Naive thymus-derived CD4-positive, alpha-beta T cell (primary cell): ENCODE measurements at regions not wholly inside any gene's neighbourhood (a gene's known extent, or its start where the extent isn't known, plus 50 kb on each side); places are given as distances from the start of the nearest gene placed in this dataset.

ENCODE experiments used
- ATAC-seq: fragments of 150-1000 bp; cut with Tn5 transposase; 2 replicates; pipeline ENCODE4 v1.10.0; 2021; ENCODE audit warnings: mild to moderate bottlenecking, moderate library complexity
- CTCF ChIA-PET: fragments of 350-600 bp; sonication (Branson Sonifier 250); formaldehyde crosslinking; loops from one replicate; lab custom pipeline; 2021; ENCODE audit warnings: antibody characterized with exemption; lab: Charles Lee
- POLR2A ChIA-PET: fragments of 350-600 bp; sonication (Branson Sonifier 250); formaldehyde crosslinking; loops from one replicate; lab custom pipeline; 2021; ENCODE audit warnings: antibody characterized with exemption, inconsistent platforms; lab: Charles Lee
- DNase-seq, 9 donors: peaks; one replicate each; pipeline versions ENCODE4 v3.0.0 to v3.0.0-alpha.2; 2020 to 2022; ENCODE audit warnings: mixed read lengths in 1 of 9
- H3K27ac ChIP-seq: one replicate; pipeline ENCODE4 v1.7.0; 2013; ENCODE audit warnings: mild to moderate bottlenecking, low read depth, low read length, moderate library complexity
- H3K27me3 ChIP-seq, 2 donors: one replicate each; pipeline ENCODE4 v1.7.0; 2013; ENCODE audit warnings: low read length in 2 of 2, mild to moderate bottlenecking in 2 of 2, moderate library complexity in 2 of 2; ENCODE audit not compliant: control insufficient read depth in 2 of 2, insufficient read depth in 2 of 2
- H3K36me3 ChIP-seq, 3 experiments: 1 replicate in 2 of 3; 2 replicates in 1 of 3; pipeline ENCODE4 v1.7.0; 2013; ENCODE audit warnings: low read length in 3 of 3, mild to moderate bottlenecking in 3 of 3, moderate library complexity in 1 of 3; ENCODE audit not compliant: insufficient read depth in 3 of 3, control insufficient read depth in 2 of 3
- H3K4me1 ChIP-seq, 2 donors: one replicate each; pipeline ENCODE4 v1.7.0; 2013; ENCODE audit warnings: low read length in 2 of 2, mild to moderate bottlenecking in 2 of 2, moderate library complexity in 1 of 2; ENCODE audit not compliant: control insufficient read depth in 2 of 2, insufficient read depth in 2 of 2
- H3K4me3 ChIP-seq: 2 replicates; pipeline ENCODE4 v1.7.0; 2013; ENCODE audit warnings: mild to moderate bottlenecking, low read length
- H3K9me3 ChIP-seq, 3 experiments: 1 replicate in 2 of 3; 2 replicates in 1 of 3; pipeline ENCODE4 v1.7.0; 2013; ENCODE audit warnings: low read length in 3 of 3; ENCODE audit not compliant: control insufficient read depth in 2 of 3
- H3K27ac Mint-ChIP-seq, 9 donors: one replicate each; pipeline ENCODE4 v1.8.0; 2020 to 2022; ENCODE audit warnings: mixed read lengths in 9 of 9, mild to moderate bottlenecking in 8 of 9, moderate library complexity in 5 of 9, inconsistent platforms in 2 of 9
- H3K27me3 Mint-ChIP-seq, 5 donors: one replicate each; pipeline ENCODE4 v1.8.0; 2021 to 2022; ENCODE audit warnings: mixed read lengths in 5 of 5, mild to moderate bottlenecking in 1 of 5
- H3K36me3 Mint-ChIP-seq, 5 donors: one replicate each; pipeline ENCODE4 v1.8.0; 2020 to 2022; ENCODE audit warnings: mixed read lengths in 5 of 5, mild to moderate bottlenecking in 3 of 5, inconsistent platforms in 1 of 5
- H3K4me1 Mint-ChIP-seq, 7 donors: one replicate each; pipeline ENCODE4 v1.8.0; 2020 to 2022; ENCODE audit warnings: mixed read lengths in 7 of 7, mild to moderate bottlenecking in 3 of 7, inconsistent platforms in 1 of 7
- H3K4me3 Mint-ChIP-seq, 10 donors: one replicate each; pipeline ENCODE4 v1.8.0; 2020 to 2022; ENCODE audit warnings: mild to moderate bottlenecking in 10 of 10, mixed read lengths in 10 of 10, moderate library complexity in 6 of 10, inconsistent platforms in 2 of 10
- H3K9me3 Mint-ChIP-seq, 11 donors: one replicate each; pipeline ENCODE4 v1.8.0; 2020 to 2022; ENCODE audit warnings: mixed read lengths in 11 of 11, mild to moderate bottlenecking in 4 of 11, inconsistent platforms in 1 of 11, moderate library complexity in 1 of 11
- intact Hi-C, 2 donors: fragments of 100-400 bp; cut with micrococcal nuclease; formaldehyde crosslinking; loops; one replicate each; pipeline ENCODE4 v1.15.1; 2023

GRCh38 chr13:63472711-63473110 lies 2057.1 kb upstream of the PCDH20 start:
- H3K4me1 Mint-ChIP-seq, result no peaks in the 10 kb centered on the region
- no peaks in the 10 kb centered on the region for H3K36me3 Mint-ChIP-seq
- CTCF ChIA-PET, result no interaction called here
- POLR2A ChIA-PET, result no interaction called here
- H3K36me3 ChIP-seq, result no peaks in the 10 kb centered on the region
- DNase-seq (no peak), ATAC-seq (no peak)
- intact Hi-C loops, result no loop called here
- no peak overlapping the region for H3K4me3 ChIP-seq
- no peaks in the 10 kb centered on the region for H3K9me3 ChIP-seq
- no peak overlapping the region for H3K27ac ChIP-seq
- no peaks in the 10 kb centered on the region for H3K4me1 ChIP-seq
- no peaks in the 10 kb centered on the region for H3K27me3 Mint-ChIP-seq
- peaks cover 2 to 17% (median 7%) of the 10 kb centered on the region in 11 donors for H3K9me3 Mint-ChIP-seq
- H3K27ac Mint-ChIP-seq, result no peak overlapping the region
- no peaks in the 10 kb centered on the region for H3K27me3 ChIP-seq
- no peak overlapping the region for H3K4me3 Mint-ChIP-seq

- POLR2A ChIA-PET, result no interaction called here
Measured at GRCh38 chr13:63463782-63464610, 2048.3 kb upstream of the PCDH20 start.

GRCh38 chr13:63460462-63461090 lies 2044.9 kb upstream of the PCDH20 start:
- ATAC-seq (no peak), DNase-seq (no peak)
- H3K36me3 ChIP-seq, result no peaks in the 10 kb centered on the region
- no peak overlapping the region for H3K27ac ChIP-seq
- CTCF ChIA-PET, result no interaction called here
- intact Hi-C loops, result no loop called here
- no peaks in the 10 kb centered on the region for H3K4me1 ChIP-seq
- no peak overlapping the region for H3K4me3 ChIP-seq
- H3K9me3 ChIP-seq, result peaks cover 0 to 14% (median 0%) of the 10 kb centered on the region in 3 experiments
- H3K27me3 Mint-ChIP-seq, result no peaks in the 10 kb centered on the region
- peaks cover 0 to 23% (median 4%) of the 10 kb centered on the region in 11 donors for H3K9me3 Mint-ChIP-seq
- H3K27me3 ChIP-seq, result no peaks in the 10 kb centered on the region
- POLR2A ChIA-PET, result no interaction called here
- no peaks in the 10 kb centered on the region for H3K36me3 Mint-ChIP-seq
- no peaks in the 10 kb centered on the region for H3K4me1 Mint-ChIP-seq
- H3K27ac Mint-ChIP-seq, result no peak overlapping the region
- H3K4me3 Mint-ChIP-seq, result no peak overlapping the region

More at GRCh38 chr13:63463782-63464610, 2048.3 kb upstream of the PCDH20 start:
- H3K27ac ChIP-seq, result no peak overlapping the region
- H3K36me3 Mint-ChIP-seq, result no peaks in the 10 kb centered on the region
- peaks cover 0 to 32% (median 8%) of the 10 kb centered on the region in 11 donors for H3K9me3 Mint-ChIP-seq
- H3K27me3 ChIP-seq, result no peaks in the 10 kb centered on the region
- no peaks in the 10 kb centered on the region for H3K27me3 Mint-ChIP-seq
- peaks cover 0 to 14% (median 0%) of the 10 kb centered on the region in 3 experiments for H3K9me3 ChIP-seq
- no peaks in the 10 kb centered on the region for H3K4me1 Mint-ChIP-seq
- no peak overlapping the region for H3K4me3 Mint-ChIP-seq
- H3K27ac Mint-ChIP-seq, result no peak overlapping the region
- H3K36me3 ChIP-seq, result no peaks in the 10 kb centered on the region
- H3K4me3 ChIP-seq, result no peak overlapping the region
- ATAC-seq, result no peak
- H3K4me1 ChIP-seq, result no peaks in the 10 kb centered on the region
- DNase-seq, result no peak
- intact Hi-C loops, result no loop called here
- CTCF ChIA-PET, result no interaction called here

GRCh38 chr13:63457186-63457585 lies 2041.5 kb upstream of the PCDH20 start:
- H3K4me1 Mint-ChIP-seq, result no peaks in the 10 kb centered on the region
- H3K36me3 ChIP-seq, result no peaks in the 10 kb centered on the region
- intact Hi-C loops, result no loop called here
- CTCF ChIA-PET, result no interaction called here
- H3K27ac ChIP-seq, result no peak overlapping the region
- no peaks in the 10 kb centered on the region for H3K36me3 Mint-ChIP-seq
- no peaks in the 10 kb centered on the region for H3K27me3 Mint-ChIP-seq
- no peak for DNase-seq
- no peak overlapping the region for H3K27ac Mint-ChIP-seq
- H3K4me3 Mint-ChIP-seq, result no peak overlapping the region
- no peak for ATAC-seq
- no peaks in the 10 kb centered on the region for H3K4me1 ChIP-seq
- POLR2A ChIA-PET, result no interaction called here
- no peak overlapping the region for H3K4me3 ChIP-seq
- H3K27me3 ChIP-seq, result no peaks in the 10 kb centered on the region
- H3K9me3 Mint-ChIP-seq, result peaks cover 0 to 13% (median 0%) of the 10 kb centered on the region in 11 donors
- H3K9me3 ChIP-seq, result no peaks in the 10 kb centered on the region

GRCh38 chr13:63455938-63456337 lies 2040.3 kb upstream of the PCDH20 start:
- H3K4me3 Mint-ChIP-seq, result no peak overlapping the region
- Histone ChIP-seq H3K9me3 (no peaks in the 10 kb centered on the region), H3K4me3 (no peak overlapping the region), H3K4me1 (no peaks in the 10 kb centered on the region), H3K27me3 (no peaks in the 10 kb centered on the region), H3K36me3 (no peaks in the 10 kb centered on the region), H3K27ac (no peak overlapping the region)
- no peaks in the 10 kb centered on the region for H3K27me3 Mint-ChIP-seq
- POLR2A ChIA-PET, result no interaction called here
- H3K36me3 Mint-ChIP-seq, result no peaks in the 10 kb centered on the region
- no peak for ATAC-seq
- peaks cover 0 to 18% (median 0%) of the 10 kb centered on the region in 11 donors for H3K9me3 Mint-ChIP-seq
- intact Hi-C loops, result no loop called here
- CTCF ChIA-PET, result no interaction called here
- H3K4me1 Mint-ChIP-seq, result no peaks in the 10 kb centered on the region
- no peak overlapping the region for H3K27ac Mint-ChIP-seq
- no peak for DNase-seq

GRCh38 chr13:63449550-63449949 lies 2033.9 kb upstream of the PCDH20 start:
- H3K9me3 Mint-ChIP-seq, result peaks cover 0 to 8% (median 2%) of the 10 kb centered on the region in 11 donors
- Histone ChIP-seq H3K27ac (no peak overlapping the region), H3K9me3 (no peaks in the 10 kb centered on the region), H3K27me3 (no peaks in the 10 kb centered on the region), H3K4me3 (no peak overlapping the region), H3K36me3 (no peaks in the 10 kb centered on the region), H3K4me1 (no peaks in the 10 kb centered on the region)
- no peak overlapping the region for H3K4me3 Mint-ChIP-seq
- intact Hi-C loops, result no loop called here
- ChIA-PET CTCF (no interaction called here), POLR2A (no interaction called here)
- ATAC-seq (no peak), DNase-seq (no peak)
- no peak overlapping the region for H3K27ac Mint-ChIP-seq
- no peaks in the 10 kb centered on the region for H3K4me1 Mint-ChIP-seq
- no peaks in the 10 kb centered on the region for H3K27me3 Mint-ChIP-seq
- no peaks in the 10 kb centered on the region for H3K36me3 Mint-ChIP-seq

- Histone ChIP-seq H3K9me3 (no peaks in the 10 kb centered on the region), H3K4me1 (no peaks in the 10 kb centered on the region), H3K36me3 (no peaks in the 10 kb centered on the region), H3K27me3 (no peaks in the 10 kb centered on the region), H3K4me3 (no peak overlapping the region), H3K27ac (no peak overlapping the region)
- H3K9me3 Mint-ChIP-seq, result peaks cover 0 to 12% (median 3%) of the 10 kb centered on the region in 11 donors
- no peak overlapping the region for H3K27ac Mint-ChIP-seq
- no peak overlapping the region for H3K4me3 Mint-ChIP-seq
- POLR2A ChIA-PET, result no interaction called here
- intact Hi-C loops, result no loop called here
- no peaks in the 10 kb centered on the region for H3K36me3 Mint-ChIP-seq
- no peak for DNase-seq
- no peak for ATAC-seq
- CTCF ChIA-PET, result no interaction called here
- H3K4me1 Mint-ChIP-seq, result no peaks in the 10 kb centered on the region
- no peaks in the 10 kb centered on the region for H3K27me3 Mint-ChIP-seq
Measured at GRCh38 chr13:63448692-63449091, 2033.0 kb upstream of the PCDH20 start.
